SK-N-SH treated with all-trans-retinoic acid at 6 μM for 48 hours (cell line): ENCODE measurements at regions not wholly inside any gene's neighbourhood (a gene's known extent, or its start where the extent isn't known, plus 50 kb on each side); places are given as distances from the start of the nearest gene placed in this dataset.

ENCODE experiments used
- ATAC-seq: fragments of 200-7000 bp; cut with Tn5 transposase; 3 replicates; pipeline ENCODE4 v1.9.1; 2020; ENCODE audit warnings: mild to moderate bottlenecking, moderate library complexity
- ARNTL ChIP-seq: fragments of 450-650 bp; formaldehyde crosslinking; IDR thresholded peaks from 2 replicates; pipeline ENCODE4 v1.5.0; 2020; ENCODE audit warnings: low read depth, mild to moderate bottlenecking, moderate library complexity, borderline replicate concordance
- BACH2 ChIP-seq: fragments of 250-450 bp; sonication (Bioruptor Pico); IDR thresholded peaks from 2 replicates; pipeline ENCODE4 v1.9.0; 2021; ENCODE audit warnings: mild to moderate bottlenecking, borderline replicate concordance
- CSDC2 ChIP-seq: fragments of 250-450 bp; sonication (Bioruptor Pico); IDR thresholded peaks from 2 replicates; pipeline ENCODE4 v1.5.0; 2020; ENCODE audit warnings: mild to moderate bottlenecking, moderate library complexity
- ESRRG ChIP-seq: fragments of 250-450 bp; sonication (Bioruptor Pico); IDR thresholded peaks from 2 replicates; pipeline ENCODE4 v1.6.1; 2021; ENCODE audit warnings: mild to moderate bottlenecking
- ISL1 ChIP-seq: fragments of 250-450 bp; sonication (Bioruptor Pico); IDR thresholded peaks from 2 replicates; pipeline ENCODE4 v2.1.2; 2022; ENCODE audit warnings: mild to moderate bottlenecking, moderate library complexity
- OSR1 ChIP-seq: fragments of 250-450 bp; sonication (Bioruptor Pico); IDR thresholded peaks from 2 replicates; pipeline ENCODE4 v1.8.0; 2022; ENCODE audit warnings: moderate library complexity, mild to moderate bottlenecking, inconsistent platforms
- PPARA ChIP-seq: fragments of 250-450 bp; sonication (Bioruptor Pico); IDR thresholded peaks from 2 replicates; pipeline ENCODE4 v1.5.0; 2020; ENCODE audit warnings: mild to moderate bottlenecking, borderline replicate concordance
- RARB ChIP-seq: fragments of 250-450 bp; sonication (Bioruptor Pico); IDR thresholded peaks from 2 replicates; pipeline ENCODE4 v1.8.0; 2021; ENCODE audit warnings: mild to moderate bottlenecking, moderate library complexity
- SNAI2 ChIP-seq: fragments of 250-450 bp; sonication (Bioruptor Pico); IDR thresholded peaks from 2 replicates; pipeline ENCODE4 v1.5.0; 2020; ENCODE audit warnings: mild to moderate bottlenecking, moderate library complexity
- TCF4 ChIP-seq: fragments of 250-450 bp; sonication (Bioruptor Pico); IDR thresholded peaks from 2 replicates; pipeline ENCODE4 v1.8.0; 2021; ENCODE audit warnings: mild to moderate bottlenecking, moderate library complexity, borderline replicate concordance
- TOX ChIP-seq: fragments of 250-450 bp; sonication (Bioruptor Pico); IDR thresholded peaks from 2 replicates; pipeline ENCODE4 v1.8.0; 2021; ENCODE audit warnings: mild to moderate bottlenecking, moderate library complexity, borderline replicate concordance
- ZC3H10 ChIP-seq: fragments of 250-450 bp; sonication (Bioruptor Pico); IDR thresholded peaks from 2 replicates; pipeline ENCODE4 v1.5.1; 2021; ENCODE audit warnings: mild to moderate bottlenecking, moderate library complexity
- ZFP3 ChIP-seq: fragments of 250-450 bp; sonication (Bioruptor Pico); IDR thresholded peaks from 2 replicates; pipeline ENCODE4 v1.5.0; 2020; ENCODE audit warnings: mild to moderate bottlenecking, moderate library complexity
- ZFP30 ChIP-seq: fragments of 450-650 bp; formaldehyde crosslinking; IDR thresholded peaks from 2 replicates; pipeline ENCODE4 v1.5.0; 2022; ENCODE audit warnings: mild to moderate bottlenecking, moderate library complexity
- ZNF565 ChIP-seq: fragments of 450-650 bp; formaldehyde crosslinking; conservative IDR thresholded peaks from 2 replicates; pipeline ENCODE4 v1.5.0; 2020; ENCODE audit warnings: low read depth, mild to moderate bottlenecking, moderate library complexity
- ZNF70 ChIP-seq: fragments of 450-650 bp; formaldehyde crosslinking; IDR thresholded peaks from 2 replicates; pipeline ENCODE4 v1.5.0; 2020; ENCODE audit warnings: mild to moderate bottlenecking, moderate library complexity
- TF ChIP-seq, protein P1 (sequence below): fragments of 250-450 bp; sonication (Bioruptor Pico); IDR thresholded peaks from 2 replicates; pipeline ENCODE4 v1.8.0; 2020; ENCODE audit warnings: mild to moderate bottlenecking, moderate library complexity, borderline replicate concordance
- TF ChIP-seq, protein P2 (sequence below): fragments of 250-450 bp; sonication (Bioruptor Pico); IDR thresholded peaks from 2 replicates; pipeline ENCODE4 v1.5.0; 2020; ENCODE audit warnings: mild to moderate bottlenecking, moderate library complexity
- TF ChIP-seq, protein P3 (sequence below): fragments of 250-450 bp; sonication (Bioruptor Pico); IDR thresholded peaks from 2 replicates; pipeline ENCODE4 v1.8.0; 2021; ENCODE audit warnings: low read depth, mild to moderate bottlenecking, moderate library complexity, borderline replicate concordance
- TF ChIP-seq, protein P4 (sequence below): fragments of 250-450 bp; sonication (Bioruptor Pico); IDR thresholded peaks from 2 replicates; pipeline ENCODE4 v1.5.1; 2021; ENCODE audit warnings: mild to moderate bottlenecking, moderate library complexity
- TF ChIP-seq, protein P5 (sequence below): fragments of 250-450 bp; sonication (Bioruptor Pico); IDR thresholded peaks from 2 replicates; pipeline ENCODE4 v1.5.1; 2020; ENCODE audit warnings: low read depth, mild to moderate bottlenecking, moderate library complexity

DNA sequence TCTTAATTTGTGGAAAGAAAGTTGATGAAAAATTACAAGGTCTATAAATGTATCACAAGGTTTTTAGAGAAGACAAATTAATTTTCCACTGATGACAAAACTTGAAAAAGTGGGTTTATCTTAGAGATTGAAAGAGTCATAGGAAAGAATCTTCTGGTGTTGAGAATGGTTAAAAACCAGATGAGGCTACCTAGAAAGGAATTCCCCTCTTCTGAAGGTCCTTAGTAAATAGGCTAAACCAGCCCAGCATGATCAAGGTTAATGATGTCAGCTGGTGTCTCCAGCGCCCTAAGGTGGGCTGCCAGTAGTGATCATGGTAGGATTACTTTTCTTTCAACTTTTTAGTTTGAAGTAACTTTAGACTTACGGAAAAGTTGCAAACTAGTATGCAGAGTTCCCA lies 71.8 kb upstream of the PGRMC2 start:
- TF ChIP-seq ZFP30 (CRISPR knock-in tag) (no peak), ZFP3 (CRISPR knock-in tag) (no peak), ESRRG (CRISPR knock-in tag) (no peak), SNAI2 (CRISPR knock-in tag) (no peak), PPARA (CRISPR knock-in tag) (no peak), ISL1 (CRISPR knock-in tag) (no peak), CSDC2 (CRISPR knock-in tag) (no peak), OSR1 (CRISPR knock-in tag) (no peak), ARNTL (CRISPR knock-in tag) (no peak), TOX (no peak), ZNF70 (no peak), BACH2 (CRISPR knock-in tag) (no peak), ZC3H10 (no peak)
- TF ChIP-seq, protein P1, sequence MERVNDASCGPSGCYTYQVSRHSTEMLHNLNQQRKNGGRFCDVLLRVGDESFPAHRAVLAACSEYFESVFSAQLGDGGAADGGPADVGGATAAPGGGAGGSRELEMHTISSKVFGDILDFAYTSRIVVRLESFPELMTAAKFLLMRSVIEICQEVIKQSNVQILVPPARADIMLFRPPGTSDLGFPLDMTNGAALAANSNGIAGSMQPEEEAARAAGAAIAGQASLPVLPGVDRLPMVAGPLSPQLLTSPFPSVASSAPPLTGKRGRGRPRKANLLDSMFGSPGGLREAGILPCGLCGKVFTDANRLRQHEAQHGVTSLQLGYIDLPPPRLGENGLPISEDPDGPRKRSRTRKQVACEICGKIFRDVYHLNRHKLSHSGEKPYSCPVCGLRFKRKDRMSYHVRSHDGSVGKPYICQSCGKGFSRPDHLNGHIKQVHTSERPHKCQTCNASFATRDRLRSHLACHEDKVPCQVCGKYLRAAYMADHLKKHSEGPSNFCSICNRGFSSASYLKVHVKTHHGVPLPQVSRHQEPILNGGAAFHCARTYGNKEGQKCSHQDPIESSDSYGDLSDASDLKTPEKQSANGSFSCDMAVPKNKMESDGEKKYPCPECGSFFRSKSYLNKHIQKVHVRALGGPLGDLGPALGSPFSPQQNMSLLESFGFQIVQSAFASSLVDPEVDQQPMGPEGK (CRISPR knock-in tag): no peak
- TF ChIP-seq, protein P2, sequence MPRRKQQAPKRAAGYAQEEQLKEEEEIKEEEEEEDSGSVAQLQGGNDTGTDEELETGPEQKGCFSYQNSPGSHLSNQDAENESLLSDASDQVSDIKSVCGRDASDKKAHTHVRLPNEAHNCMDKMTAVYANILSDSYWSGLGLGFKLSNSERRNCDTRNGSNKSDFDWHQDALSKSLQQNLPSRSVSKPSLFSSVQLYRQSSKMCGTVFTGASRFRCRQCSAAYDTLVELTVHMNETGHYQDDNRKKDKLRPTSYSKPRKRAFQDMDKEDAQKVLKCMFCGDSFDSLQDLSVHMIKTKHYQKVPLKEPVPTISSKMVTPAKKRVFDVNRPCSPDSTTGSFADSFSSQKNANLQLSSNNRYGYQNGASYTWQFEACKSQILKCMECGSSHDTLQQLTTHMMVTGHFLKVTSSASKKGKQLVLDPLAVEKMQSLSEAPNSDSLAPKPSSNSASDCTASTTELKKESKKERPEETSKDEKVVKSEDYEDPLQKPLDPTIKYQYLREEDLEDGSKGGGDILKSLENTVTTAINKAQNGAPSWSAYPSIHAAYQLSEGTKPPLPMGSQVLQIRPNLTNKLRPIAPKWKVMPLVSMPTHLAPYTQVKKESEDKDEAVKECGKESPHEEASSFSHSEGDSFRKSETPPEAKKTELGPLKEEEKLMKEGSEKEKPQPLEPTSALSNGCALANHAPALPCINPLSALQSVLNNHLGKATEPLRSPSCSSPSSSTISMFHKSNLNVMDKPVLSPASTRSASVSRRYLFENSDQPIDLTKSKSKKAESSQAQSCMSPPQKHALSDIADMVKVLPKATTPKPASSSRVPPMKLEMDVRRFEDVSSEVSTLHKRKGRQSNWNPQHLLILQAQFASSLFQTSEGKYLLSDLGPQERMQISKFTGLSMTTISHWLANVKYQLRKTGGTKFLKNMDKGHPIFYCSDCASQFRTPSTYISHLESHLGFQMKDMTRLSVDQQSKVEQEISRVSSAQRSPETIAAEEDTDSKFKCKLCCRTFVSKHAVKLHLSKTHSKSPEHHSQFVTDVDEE (CRISPR knock-in tag): no peak
- TF ChIP-seq, all 23 proteins: peak for 0
- ATAC-seq: no peak

DNA sequence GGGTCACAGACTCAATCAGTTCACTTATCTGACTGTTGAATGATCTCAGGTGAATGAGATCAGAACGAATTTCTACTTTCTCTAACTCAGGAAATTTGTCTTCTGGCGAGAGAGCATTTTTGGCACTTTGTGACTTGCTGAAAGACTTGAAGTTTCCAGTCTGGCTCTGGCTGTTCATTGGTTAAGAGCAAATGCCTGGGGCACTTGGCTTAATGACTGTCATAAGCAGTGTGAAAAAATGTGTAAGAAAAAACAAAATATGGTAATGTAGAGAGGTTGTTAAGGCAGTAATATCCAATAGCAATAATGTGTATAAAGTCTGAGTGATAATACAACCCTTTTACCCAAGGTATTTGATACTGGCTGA lies 71.3 kb upstream of the PGRMC2 start:
- TF ChIP-seq PPARA (CRISPR knock-in tag) (no peak), ZC3H10 (no peak), TOX (no peak), TCF4 (CRISPR knock-in tag) (no peak), ARNTL (CRISPR knock-in tag) (no peak), RARB (CRISPR knock-in tag) (no peak), ZFP30 (CRISPR knock-in tag) (no peak), SNAI2 (CRISPR knock-in tag) (no peak), OSR1 (CRISPR knock-in tag) (no peak), BACH2 (CRISPR knock-in tag) (no peak), ZNF565 (CRISPR knock-in tag) (no peak)
- TF ChIP-seq, protein P3, sequence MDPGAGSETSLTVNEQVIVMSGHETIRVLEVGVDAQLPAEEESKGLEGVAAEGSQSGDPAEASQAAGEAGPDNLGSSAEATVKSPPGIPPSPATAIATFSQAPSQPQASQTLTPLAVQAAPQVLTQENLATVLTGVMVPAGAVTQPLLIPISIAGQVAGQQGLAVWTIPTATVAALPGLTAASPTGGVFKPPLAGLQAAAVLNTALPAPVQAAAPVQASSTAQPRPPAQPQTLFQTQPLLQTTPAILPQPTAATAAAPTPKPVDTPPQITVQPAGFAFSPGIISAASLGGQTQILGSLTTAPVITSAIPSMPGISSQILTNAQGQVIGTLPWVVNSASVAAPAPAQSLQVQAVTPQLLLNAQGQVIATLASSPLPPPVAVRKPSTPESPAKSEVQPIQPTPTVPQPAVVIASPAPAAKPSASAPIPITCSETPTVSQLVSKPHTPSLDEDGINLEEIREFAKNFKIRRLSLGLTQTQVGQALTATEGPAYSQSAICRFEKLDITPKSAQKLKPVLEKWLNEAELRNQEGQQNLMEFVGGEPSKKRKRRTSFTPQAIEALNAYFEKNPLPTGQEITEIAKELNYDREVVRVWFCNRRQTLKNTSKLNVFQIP (CRISPR knock-in tag): no peak
- TF ChIP-seq, protein P4, sequence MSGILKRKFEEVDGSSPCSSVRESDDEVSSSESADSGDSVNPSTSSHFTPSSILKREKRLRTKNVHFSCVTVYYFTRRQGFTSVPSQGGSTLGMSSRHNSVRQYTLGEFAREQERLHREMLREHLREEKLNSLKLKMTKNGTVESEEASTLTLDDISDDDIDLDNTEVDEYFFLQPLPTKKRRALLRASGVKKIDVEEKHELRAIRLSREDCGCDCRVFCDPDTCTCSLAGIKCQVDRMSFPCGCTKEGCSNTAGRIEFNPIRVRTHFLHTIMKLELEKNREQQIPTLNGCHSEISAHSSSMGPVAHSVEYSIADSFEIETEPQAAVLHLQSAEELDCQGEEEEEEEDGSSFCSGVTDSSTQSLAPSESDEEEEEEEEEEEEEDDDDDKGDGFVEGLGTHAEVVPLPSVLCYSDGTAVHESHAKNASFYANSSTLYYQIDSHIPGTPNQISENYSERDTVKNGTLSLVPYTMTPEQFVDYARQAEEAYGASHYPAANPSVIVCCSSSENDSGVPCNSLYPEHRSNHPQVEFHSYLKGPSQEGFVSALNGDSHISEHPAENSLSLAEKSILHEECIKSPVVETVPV: no peak
- TF ChIP-seq, protein P1 (CRISPR knock-in tag): no peak
- TF ChIP-seq, protein P2 (CRISPR knock-in tag): no peak
- TF ChIP-seq, protein P5, sequence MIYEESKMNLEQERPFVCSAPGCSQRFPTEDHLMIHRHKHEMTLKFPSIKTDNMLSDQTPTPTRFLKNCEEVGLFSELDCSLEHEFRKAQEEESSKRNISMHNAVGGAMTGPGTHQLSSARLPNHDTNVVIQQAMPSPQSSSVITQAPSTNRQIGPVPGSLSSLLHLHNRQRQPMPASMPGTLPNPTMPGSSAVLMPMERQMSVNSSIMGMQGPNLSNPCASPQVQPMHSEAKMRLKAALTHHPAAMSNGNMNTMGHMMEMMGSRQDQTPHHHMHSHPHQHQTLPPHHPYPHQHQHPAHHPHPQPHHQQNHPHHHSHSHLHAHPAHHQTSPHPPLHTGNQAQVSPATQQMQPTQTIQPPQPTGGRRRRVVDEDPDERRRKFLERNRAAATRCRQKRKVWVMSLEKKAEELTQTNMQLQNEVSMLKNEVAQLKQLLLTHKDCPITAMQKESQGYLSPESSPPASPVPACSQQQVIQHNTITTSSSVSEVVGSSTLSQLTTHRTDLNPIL (CRISPR knock-in tag): no peak
- no peak for ATAC-seq
